ENCODE measurements at regions not wholly inside any gene's neighbourhood (a gene's known extent, or its start where the extent isn't known, plus 50 kb on each side); places are given as distances from the start of the nearest gene placed in this dataset.

DNA sequence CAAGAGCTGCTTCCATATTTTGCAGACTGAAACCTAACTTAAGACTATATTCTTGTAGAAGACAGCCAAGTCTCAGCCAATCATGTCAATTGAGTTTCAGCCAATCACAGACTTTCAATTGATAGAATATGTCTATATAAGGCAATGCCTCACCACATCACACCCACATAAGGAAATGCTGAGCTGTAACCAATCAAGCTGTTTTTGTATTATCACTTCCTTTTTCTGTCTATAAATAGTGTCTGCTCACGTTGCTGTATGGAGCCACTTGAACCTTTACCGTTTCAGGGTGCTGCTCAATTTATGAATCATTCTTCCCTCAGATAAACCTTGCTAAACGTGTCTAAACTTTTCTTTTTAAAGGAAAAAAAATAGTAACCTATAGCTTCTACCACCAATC is 1554.4 kb upstream of the LRRTM1 start:
- no peak for DNase-seq (ENCODE audit: low read depth)
- no peak overlapping the region for H3K4me3 ChIP-seq (ENCODE audit: low read length)
- TF ChIP-seq, protein P1, sequence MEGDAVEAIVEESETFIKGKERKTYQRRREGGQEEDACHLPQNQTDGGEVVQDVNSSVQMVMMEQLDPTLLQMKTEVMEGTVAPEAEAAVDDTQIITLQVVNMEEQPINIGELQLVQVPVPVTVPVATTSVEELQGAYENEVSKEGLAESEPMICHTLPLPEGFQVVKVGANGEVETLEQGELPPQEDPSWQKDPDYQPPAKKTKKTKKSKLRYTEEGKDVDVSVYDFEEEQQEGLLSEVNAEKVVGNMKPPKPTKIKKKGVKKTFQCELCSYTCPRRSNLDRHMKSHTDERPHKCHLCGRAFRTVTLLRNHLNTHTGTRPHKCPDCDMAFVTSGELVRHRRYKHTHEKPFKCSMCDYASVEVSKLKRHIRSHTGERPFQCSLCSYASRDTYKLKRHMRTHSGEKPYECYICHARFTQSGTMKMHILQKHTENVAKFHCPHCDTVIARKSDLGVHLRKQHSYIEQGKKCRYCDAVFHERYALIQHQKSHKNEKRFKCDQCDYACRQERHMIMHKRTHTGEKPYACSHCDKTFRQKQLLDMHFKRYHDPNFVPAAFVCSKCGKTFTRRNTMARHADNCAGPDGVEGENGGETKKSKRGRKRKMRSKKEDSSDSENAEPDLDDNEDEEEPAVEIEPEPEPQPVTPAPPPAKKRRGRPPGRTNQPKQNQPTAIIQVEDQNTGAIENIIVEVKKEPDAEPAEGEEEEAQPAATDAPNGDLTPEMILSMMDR (conservative IDR thresholded peaks at IDR 0.05; ENCODE audit: low read depth, low read length) = no peak

GRCh38 chr2:81853341-81853740 is 1548.8 kb upstream of the LRRTM1 start:
- TF ChIP-seq, protein P1 (conservative IDR thresholded peaks at IDR 0.05; ENCODE audit: low read depth, low read length) = no peak
- DNase-seq (ENCODE audit: low read depth) = no peak
- no peak overlapping the region for H3K4me3 ChIP-seq (ENCODE audit: low read length)

DNA sequence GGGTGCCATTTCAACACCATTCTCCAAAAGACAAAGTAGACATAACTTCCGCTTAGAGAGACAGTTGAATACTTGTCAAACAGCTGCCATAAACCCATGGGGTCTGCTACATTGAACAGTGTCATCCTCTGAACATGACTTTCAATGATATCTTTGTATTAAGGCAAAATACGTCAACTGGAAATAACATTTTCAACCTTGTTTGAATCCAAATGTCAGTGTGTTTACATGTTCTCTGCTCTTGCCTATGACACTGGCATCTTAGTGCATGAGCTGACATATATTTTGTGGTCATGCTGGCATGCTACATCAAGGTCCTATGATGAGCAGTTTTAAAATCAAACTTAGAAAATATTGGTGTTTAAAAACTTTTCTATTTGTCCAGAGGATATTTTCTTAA is 1548.1 kb upstream of the LRRTM1 start:
- TF ChIP-seq, protein P1 (conservative IDR thresholded peaks at IDR 0.05; ENCODE audit: low read depth, low read length) = no peak
- H3K4me3 ChIP-seq (ENCODE audit: low read length) = no peak overlapping the region
- no peak for DNase-seq (ENCODE audit: low read depth)

- TF ChIP-seq, protein P1 (conservative IDR thresholded peaks at IDR 0.05; ENCODE audit: low read depth, low read length) = no peak
- DNase-seq (ENCODE audit: low read depth) = no peak
- H3K4me3 ChIP-seq (ENCODE audit: low read length) = no peak overlapping the region
Measured at GRCh38 chr2:81839780-81840179, 1535.2 kb upstream of the LRRTM1 start.

- TF ChIP-seq, protein P1 (conservative IDR thresholded peaks at IDR 0.05; ENCODE audit: low read depth, low read length) = no peak
- peak; percentile 29 for DNase-seq (ENCODE audit: low read depth)
- no peak overlapping the region for H3K4me3 ChIP-seq (ENCODE audit: low read length)
Measured at GRCh38 chr2:81835321-81836000, 1530.9 kb upstream of the LRRTM1 start.

GRCh38 chr2:81786811-81787210 is 1482.3 kb upstream of the LRRTM1 start:
- H3K4me3 ChIP-seq (ENCODE audit: low read length) = no peak overlapping the region
- no peak for DNase-seq (ENCODE audit: low read depth)
- TF ChIP-seq, protein P1 (conservative IDR thresholded peaks at IDR 0.05; ENCODE audit: low read depth, low read length) = no peak

- TF ChIP-seq, protein P1 (conservative IDR thresholded peaks at IDR 0.05; ENCODE audit: low read depth, low read length) = no peak
- H3K4me3 ChIP-seq (ENCODE audit: low read length) = no peak overlapping the region
- DNase-seq (ENCODE audit: low read depth) = peak; percentile 51
Measured at GRCh38 chr2:81767187-81767912, 1462.8 kb upstream of the LRRTM1 start.
